GM12878 (cell line): ENCODE measurements at regions not wholly inside any gene's neighbourhood (a gene's known extent, or its start where the extent isn't known, plus 50 kb on each side); places are given as distances from the start of the nearest gene placed in this dataset.

Experiments
- ATAC-seq: fragments of 200-7000 bp; cut with Tn5 transposase; 3 replicates; pipeline ENCODE4 v1.9.1; 2020; ENCODE audit warnings: mild to moderate bottlenecking, moderate library complexity
- BruUV-seq: library from RNA; stranded (reverse); fragments of 400-500 nt; replicated peaks from 2 replicates; lab custom pipeline; 2021; lab: Mats Ljungman, UMichigan
- CTCF ChIA-PET: fragments of 300-600 bp; sonication (Branson Sonifier 250); formaldehyde crosslinking; extraction: SDS; loops from one replicate; lab custom pipeline; 2021; ENCODE audit warnings: inconsistent platforms; lab: Yijun Ruan, JAX
- POLR2A ChIA-PET: fragments of 350-600 bp; formaldehyde crosslinking; extraction: SDS; loops from one replicate; lab custom pipeline; 2021; ENCODE audit warnings: inconsistent platforms; lab: Charles Lee
- RAD21 ChIA-PET: fragments of 300-600 bp; sonication (Branson Sonifier 250); formaldehyde crosslinking; loops from one replicate; lab custom pipeline; 2023; ENCODE audit warnings: antibody characterized with exemption; ENCODE audit not compliant: unreplicated experiment; lab: Charles Lee
- SMC1A ChIA-PET: fragments of 300-600 bp; sonication (Branson Sonifier 250); formaldehyde crosslinking; loops from one replicate; lab custom pipeline; 2023; ENCODE audit not compliant: unreplicated experiment, uncharacterized antibody; lab: Charles Lee
- DNase-seq: peaks from one replicate; pipeline ENCODE4 v3.0.0-alpha.2; 2011; ENCODE audit warnings: low read depth, low spot score
- FAIRE-seq: peaks from 3 replicates; lab custom pipeline; 2011; peaks lifted over from hg19 to GRCh38; lab: Jason Lieb, UNC
- H2AFZ ChIP-seq: 2 replicates; pipeline ENCODE4 v1.6.0; 2011; ENCODE audit warnings: low read depth, low read length, control low read depth; ENCODE audit not compliant: control insufficient read depth
- H3K27ac ChIP-seq: 2 replicates; pipeline ENCODE4 v1.5.1; 2011; ENCODE audit warnings: control low read depth; ENCODE audit not compliant: control insufficient read depth, insufficient read depth
- H3K27me3 ChIP-seq, 2 experiments: replicated peaks in 1 of 2; 2 replicates each; pipeline versions ENCODE4 v1.6.0 to v1.6.1; 2011; ENCODE audit warnings: low read length in 1 of 2; ENCODE audit not compliant: control insufficient read depth in 2 of 2, insufficient read depth in 2 of 2
- H3K36me3 ChIP-seq, 2 experiments: 2 replicates each; pipeline ENCODE4 v1.5.1; 2011; ENCODE audit warnings: low read length in 1 of 2; ENCODE audit not compliant: control insufficient read depth in 2 of 2, insufficient read depth in 2 of 2
- H3K4me1 ChIP-seq: 2 replicates; pipeline ENCODE4 v1.6.1; 2011; ENCODE audit warnings: mild to moderate bottlenecking, low read length, moderate library complexity, mixed read lengths; ENCODE audit not compliant: control insufficient read depth, insufficient read depth
- H3K4me2 ChIP-seq: 2 replicates; pipeline ENCODE4 v1.6.0; 2011; ENCODE audit warnings: control low read depth; ENCODE audit not compliant: control insufficient read depth, insufficient read depth
- H3K4me3 ChIP-seq: fragments of 200-600 bp; sonication (generic); 2 replicates; pipeline ENCODE4 v1.5.1; 2016
- H3K79me2 ChIP-seq: 2 replicates; pipeline ENCODE4 v1.6.0; 2011; ENCODE audit warnings: low read length; ENCODE audit not compliant: control insufficient read depth, insufficient read depth
- H3K9ac ChIP-seq: 2 replicates; pipeline ENCODE4 v1.8.0; 2011; ENCODE audit warnings: low read length, control low read depth, mixed read lengths; ENCODE audit not compliant: control insufficient read depth, insufficient read depth
- H3K9me3 ChIP-seq: replicated peaks from 3 replicates; pipeline ENCODE4 v1.5.1; 2011; ENCODE audit warnings: mild to moderate bottlenecking, low read length; ENCODE audit not compliant: control insufficient read depth, insufficient read depth
- H4K20me1 ChIP-seq: 2 replicates; pipeline ENCODE4 v1.6.0; 2011; ENCODE audit not compliant: control insufficient read depth, insufficient read depth
- ASH2L ChIP-seq: fragments of 300-600, 200-600 bp; sonication (generic); IDR thresholded peaks from 2 replicates; pipeline ENCODE4 v1.6.1; 2017; ENCODE audit warnings: low read depth, mild to moderate bottlenecking, borderline replicate concordance
- BCL11A ChIP-seq: IDR thresholded peaks from 2 replicates; pipeline ENCODE4 v1.6.1; 2011; ENCODE audit warnings: low read depth, low read length
- BMI1 ChIP-seq: fragments of 450-650 bp; IDR thresholded peaks from 2 replicates; pipeline ENCODE4 v1.6.1; 2016; ENCODE audit warnings: mild to moderate bottlenecking, moderate library complexity, borderline replicate concordance
- CHD2 ChIP-seq: IDR thresholded peaks from 2 replicates; pipeline ENCODE4 v1.6.1; 2011; ENCODE audit warnings: low read depth, low read length, improper control_type of control experiment, borderline replicate concordance
- KDM1A ChIP-seq: fragments of 200-600 bp; sonication (generic); IDR thresholded peaks from 2 replicates; pipeline ENCODE4 v1.6.1; 2016; ENCODE audit warnings: borderline replicate concordance
- RB1 ChIP-seq: fragments of 450-650 bp; formaldehyde crosslinking; IDR thresholded peaks from 2 replicates; pipeline ENCODE4 v1.6.1; 2017; ENCODE audit warnings: mild to moderate bottlenecking, borderline replicate concordance
- SMARCA5 ChIP-seq: fragments of 450-650 bp; IDR thresholded peaks from 2 replicates; pipeline ENCODE4 v1.6.1; 2017; ENCODE audit warnings: mild to moderate bottlenecking
- SMC3 ChIP-seq: IDR thresholded peaks from 2 replicates; pipeline ENCODE4 v1.6.1; 2011; ENCODE audit warnings: low read length, improper control_type of control experiment, borderline replicate concordance
- TBL1XR1 ChIP-seq: IDR thresholded peaks from 2 replicates; pipeline ENCODE4 v1.6.1; 2012; ENCODE audit warnings: low read depth, low read length, improper control_type of control experiment
- TCF7 ChIP-seq: IDR thresholded peaks from 2 replicates; pipeline ENCODE4 v1.6.1; 2014; ENCODE audit warnings: antibody characterized with exemption, borderline replicate concordance
- YY1 ChIP-seq: IDR thresholded peaks from 2 replicates; pipeline ENCODE4 v1.6.1; 2011; ENCODE audit warnings: low read depth, mild to moderate bottlenecking, low read length
- WGBS: methylation state at CpG from one replicate; pipeline ENCODE4 v1.1.6; 2016; ENCODE audit warnings: low lambda C conversion rate; ENCODE audit not compliant: insufficient replicate concordance, insufficient coverage; ENCODE audit errors: missing lambda C conversion rate; 5-methylcytosine and 5-hydroxymethylcytosine counted together
- in situ Hi-C: fragments of 300-500 bp; cut with MboI; formaldehyde crosslinking; loops from 9 replicates; pipeline ENCODE4 v1.14.3; 2018; ENCODE audit warnings: mixed read lengths
- intact Hi-C: fragments of 100-400 bp; cut with micrococcal nuclease; formaldehyde crosslinking; loops from one replicate; pipeline ENCODE4 v1.14.2; 2022; ENCODE audit not compliant: unreplicated experiment
- TF ChIP-seq, protein P1 (sequence below): fragments of 450-650 bp; IDR thresholded peaks from 2 replicates; pipeline ENCODE4 v1.6.1; 2018; ENCODE audit warnings: mild to moderate bottlenecking, low read depth, moderate library complexity; ENCODE audit not compliant: partially characterized antibody
- TF ChIP-seq, protein P2 (sequence below): fragments of 450-650 bp; IDR thresholded peaks from 2 replicates; pipeline ENCODE4 v1.6.1; 2017; ENCODE audit warnings: antibody characterized with exemption, mild to moderate bottlenecking, moderate library complexity
- TF ChIP-seq, protein P3 (sequence below): fragments of 450-650 bp; IDR thresholded peaks from 2 replicates; pipeline ENCODE4 v1.6.1; 2014; ENCODE audit warnings: mild to moderate bottlenecking

DNA sequence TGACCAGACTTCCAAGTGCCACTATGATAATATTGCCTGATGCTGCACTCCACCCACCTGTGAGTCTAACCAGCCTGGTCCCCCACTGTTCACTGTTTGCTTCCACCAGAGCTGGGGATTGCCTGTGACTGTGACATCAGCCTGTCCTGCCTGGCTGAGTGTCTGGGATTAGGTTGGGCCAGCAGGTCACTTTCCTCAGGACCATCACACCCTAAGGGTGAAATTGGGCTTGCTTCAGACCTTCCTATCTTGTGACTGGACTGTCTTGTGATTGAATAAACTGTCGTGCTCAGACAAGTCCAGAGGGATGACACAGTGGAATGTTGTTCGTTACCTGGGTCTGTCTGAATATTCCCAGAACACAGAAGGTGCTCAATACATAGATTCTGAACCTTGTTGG, 87.4 kb upstream of the HK2 start:
- Histone ChIP-seq H3K4me1 (no peaks in the 10 kb centered on the region), H3K9me3 (no peaks in the 10 kb centered on the region), H3K4me3 (no peak overlapping the region), H3K79me2 (no peaks in the 10 kb centered on the region), H3K27me3 (no peaks in the 10 kb centered on the region; a peak in 2 of 4 replicates), H3K4me2 (no peak overlapping the region)
- FAIRE-seq: no peak
- SMC1A ChIA-PET: no interaction called here
- RAD21 ChIA-PET: no interaction called here
- CTCF ChIA-PET: no interaction called here
- POLR2A ChIA-PET: no interaction called here
- in situ Hi-C loops: no loop called here
- WGBS: 5% methylated on average over 2 of the region's 2 CpGs
- TF ChIP-seq, protein P1, sequence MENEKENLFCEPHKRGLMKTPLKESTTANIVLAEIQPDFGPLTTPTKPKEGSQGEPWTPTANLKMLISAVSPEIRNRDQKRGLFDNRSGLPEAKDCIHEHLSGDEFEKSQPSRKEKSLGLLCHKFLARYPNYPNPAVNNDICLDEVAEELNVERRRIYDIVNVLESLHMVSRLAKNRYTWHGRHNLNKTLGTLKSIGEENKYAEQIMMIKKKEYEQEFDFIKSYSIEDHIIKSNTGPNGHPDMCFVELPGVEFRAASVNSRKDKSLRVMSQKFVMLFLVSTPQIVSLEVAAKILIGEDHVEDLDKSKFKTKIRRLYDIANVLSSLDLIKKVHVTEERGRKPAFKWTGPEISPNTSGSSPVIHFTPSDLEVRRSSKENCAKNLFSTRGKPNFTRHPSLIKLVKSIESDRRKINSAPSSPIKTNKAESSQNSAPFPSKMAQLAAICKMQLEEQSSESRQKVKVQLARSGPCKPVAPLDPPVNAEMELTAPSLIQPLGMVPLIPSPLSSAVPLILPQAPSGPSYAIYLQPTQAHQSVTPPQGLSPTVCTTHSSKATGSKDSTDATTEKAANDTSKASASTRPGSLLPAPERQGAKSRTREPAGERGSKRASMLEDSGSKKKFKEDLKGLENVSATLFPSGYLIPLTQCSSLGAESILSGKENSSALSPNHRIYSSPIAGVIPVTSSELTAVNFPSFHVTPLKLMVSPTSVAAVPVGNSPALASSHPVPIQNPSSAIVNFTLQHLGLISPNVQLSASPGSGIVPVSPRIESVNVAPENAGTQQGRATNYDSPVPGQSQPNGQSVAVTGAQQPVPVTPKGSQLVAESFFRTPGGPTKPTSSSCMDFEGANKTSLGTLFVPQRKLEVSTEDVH: no peak
- TF ChIP-seq SMC3: no peak
- no peak for TF ChIP-seq ASH2L
- TF ChIP-seq KDM1A: no peak
- TF ChIP-seq TCF7: no peak
- TF ChIP-seq, protein P2, sequence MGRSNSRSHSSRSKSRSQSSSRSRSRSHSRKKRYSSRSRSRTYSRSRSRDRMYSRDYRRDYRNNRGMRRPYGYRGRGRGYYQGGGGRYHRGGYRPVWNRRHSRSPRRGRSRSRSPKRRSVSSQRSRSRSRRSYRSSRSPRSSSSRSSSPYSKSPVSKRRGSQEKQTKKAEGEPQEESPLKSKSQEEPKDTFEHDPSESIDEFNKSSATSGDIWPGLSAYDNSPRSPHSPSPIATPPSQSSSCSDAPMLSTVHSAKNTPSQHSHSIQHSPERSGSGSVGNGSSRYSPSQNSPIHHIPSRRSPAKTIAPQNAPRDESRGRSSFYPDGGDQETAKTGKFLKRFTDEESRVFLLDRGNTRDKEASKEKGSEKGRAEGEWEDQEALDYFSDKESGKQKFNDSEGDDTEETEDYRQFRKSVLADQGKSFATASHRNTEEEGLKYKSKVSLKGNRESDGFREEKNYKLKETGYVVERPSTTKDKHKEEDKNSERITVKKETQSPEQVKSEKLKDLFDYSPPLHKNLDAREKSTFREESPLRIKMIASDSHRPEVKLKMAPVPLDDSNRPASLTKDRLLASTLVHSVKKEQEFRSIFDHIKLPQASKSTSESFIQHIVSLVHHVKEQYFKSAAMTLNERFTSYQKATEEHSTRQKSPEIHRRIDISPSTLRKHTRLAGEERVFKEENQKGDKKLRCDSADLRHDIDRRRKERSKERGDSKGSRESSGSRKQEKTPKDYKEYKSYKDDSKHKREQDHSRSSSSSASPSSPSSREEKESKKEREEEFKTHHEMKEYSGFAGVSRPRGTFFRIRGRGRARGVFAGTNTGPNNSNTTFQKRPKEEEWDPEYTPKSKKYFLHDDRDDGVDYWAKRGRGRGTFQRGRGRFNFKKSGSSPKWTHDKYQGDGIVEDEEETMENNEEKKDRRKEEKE: no peak
- TF ChIP-seq TBL1XR1: no peak
- TF ChIP-seq SMARCA5: no peak
- TF ChIP-seq, protein P3, sequence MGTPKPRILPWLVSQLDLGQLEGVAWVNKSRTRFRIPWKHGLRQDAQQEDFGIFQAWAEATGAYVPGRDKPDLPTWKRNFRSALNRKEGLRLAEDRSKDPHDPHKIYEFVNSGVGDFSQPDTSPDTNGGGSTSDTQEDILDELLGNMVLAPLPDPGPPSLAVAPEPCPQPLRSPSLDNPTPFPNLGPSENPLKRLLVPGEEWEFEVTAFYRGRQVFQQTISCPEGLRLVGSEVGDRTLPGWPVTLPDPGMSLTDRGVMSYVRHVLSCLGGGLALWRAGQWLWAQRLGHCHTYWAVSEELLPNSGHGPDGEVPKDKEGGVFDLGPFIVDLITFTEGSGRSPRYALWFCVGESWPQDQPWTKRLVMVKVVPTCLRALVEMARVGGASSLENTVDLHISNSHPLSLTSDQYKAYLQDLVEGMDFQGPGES: no peak
- TF ChIP-seq RB1: no peak
- TF ChIP-seq BCL11A: no peak
- TF ChIP-seq CHD2: no peak
- no peak for TF ChIP-seq BMI1
- TF ChIP-seq YY1: no peak
- TF ChIP-seq, all 136 proteins: peak for 0
- ATAC-seq (no peak), DNase-seq (no peak)
- no peaks in the 10 kb centered on the region for H3K36me3 ChIP-seq
- H2AFZ ChIP-seq: no peak overlapping the region
- H3K9ac ChIP-seq: no peak overlapping the region
- no peak overlapping the region for H3K27ac ChIP-seq
- H4K20me1 ChIP-seq: no peaks in the 10 kb centered on the region
- intact Hi-C loops: no loop called here
- BruUV-seq: no TSS peak
